Skeletal muscle satellite cell (primary cell): ENCODE measurements at regions not wholly inside any gene's neighbourhood (a gene's known extent, or its start where the extent isn't known, plus 50 kb on each side); places are given as distances from the start of the nearest gene placed in this dataset.

ENCODE experiments used
- H3K27me3 ChIP-seq: 2 replicates; pipeline ENCODE4 v1.7.0; 2013; ENCODE audit warnings: low read length; ENCODE audit not compliant: control insufficient read depth, insufficient read depth
- H3K36me3 ChIP-seq: 2 replicates; pipeline ENCODE4 v1.7.0; 2013; ENCODE audit warnings: mild to moderate bottlenecking, control low read depth, low read length; ENCODE audit not compliant: insufficient read depth
- H3K4me1 ChIP-seq: 2 replicates; pipeline ENCODE4 v1.7.0; 2013; ENCODE audit warnings: low read length; ENCODE audit not compliant: control insufficient read depth, insufficient read depth
- H3K4me2 ChIP-seq: 2 replicates; pipeline ENCODE4 v1.7.0; 2013; ENCODE audit warnings: mild to moderate bottlenecking, low read length
- H3K4me3 ChIP-seq: 2 replicates; pipeline ENCODE4 v1.7.0; 2013; ENCODE audit warnings: low read length
- H3K9ac ChIP-seq: 2 replicates; pipeline ENCODE4 v1.7.0; 2013; ENCODE audit warnings: mild to moderate bottlenecking, low read depth, low read length, moderate library complexity
- H3K9me3 ChIP-seq: replicated peaks from 2 replicates; pipeline ENCODE4 v1.7.0; 2013; ENCODE audit warnings: mild to moderate bottlenecking, control low read depth, low read length

DNA sequence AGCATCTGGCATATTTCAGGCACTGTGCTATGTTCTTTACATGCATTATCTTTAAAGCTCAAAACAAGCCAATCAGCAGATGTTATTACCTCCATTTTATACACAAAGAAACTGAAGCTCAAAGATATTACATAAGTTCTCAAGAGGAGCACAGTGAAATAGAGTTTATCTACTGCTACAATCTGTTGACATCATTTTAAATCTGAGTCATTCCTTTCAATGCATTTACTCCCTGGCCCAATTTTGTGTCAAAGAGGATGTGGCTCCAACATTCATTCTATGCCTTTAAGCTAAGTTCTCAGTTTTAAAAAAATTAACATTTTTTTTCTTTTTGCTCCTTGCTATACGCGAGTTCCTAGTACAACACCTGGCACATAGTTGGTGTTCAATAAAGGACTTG lies 486.3 kb upstream of the ZNF462 start:
- Histone ChIP-seq H3K9me3 (no peaks in the 10 kb centered on the region), H3K4me1 (no peaks in the 10 kb centered on the region), H3K4me2 (no peak overlapping the region), H3K27me3 (no peaks in the 10 kb centered on the region), H3K36me3 (no peaks in the 10 kb centered on the region), H3K4me3 (no peak overlapping the region), H3K9ac (no peak overlapping the region)

DNA sequence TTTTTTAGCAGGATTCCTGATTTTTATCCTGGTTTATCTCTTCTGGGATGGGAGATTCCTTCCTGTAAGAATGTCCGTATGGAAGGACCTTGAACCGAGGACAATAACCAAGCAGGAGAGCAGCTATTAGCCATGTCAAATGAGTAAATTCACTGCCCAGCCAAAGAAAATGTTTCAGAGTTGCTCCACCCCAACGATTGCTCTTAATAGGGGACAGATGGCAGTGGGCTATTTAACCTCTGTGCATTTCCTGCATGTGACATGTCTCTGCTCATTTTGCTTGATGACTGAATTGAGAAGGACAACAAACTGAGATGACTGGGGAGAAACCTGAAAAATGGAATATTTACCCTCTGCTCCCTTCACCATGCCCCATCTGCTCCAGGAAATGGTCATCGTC lies 479.9 kb upstream of the ZNF462 start:
- Histone ChIP-seq H3K9me3 (no peaks in the 10 kb centered on the region), H3K4me3 (no peak overlapping the region), H3K4me1 (no peaks in the 10 kb centered on the region), H3K9ac (no peak overlapping the region), H3K27me3 (no peaks in the 10 kb centered on the region), H3K36me3 (no peaks in the 10 kb centered on the region), H3K4me2 (no peak overlapping the region)

DNA sequence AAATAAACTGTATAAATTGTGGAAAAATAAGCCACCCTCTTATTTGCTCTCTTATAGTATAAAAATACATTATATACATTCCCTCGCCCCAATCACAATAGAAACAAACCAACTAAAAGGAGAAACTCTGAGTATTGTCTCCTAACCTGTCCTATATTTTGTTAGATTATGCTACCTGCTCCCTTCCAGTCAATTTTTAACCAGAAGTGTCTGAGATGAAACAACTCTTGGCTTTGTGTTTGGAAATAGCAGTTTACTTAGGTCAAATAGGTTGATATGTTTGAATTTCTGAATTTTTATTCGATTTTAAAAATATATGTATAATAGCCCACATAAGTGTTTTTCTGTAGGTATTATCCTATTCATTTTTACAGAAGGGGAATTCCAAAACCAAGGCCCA lies 475.0 kb upstream of the ZNF462 start:
- Histone ChIP-seq H3K27me3 (no peaks in the 10 kb centered on the region), H3K4me2 (no peak overlapping the region), H3K9me3 (no peaks in the 10 kb centered on the region), H3K36me3 (no peaks in the 10 kb centered on the region), H3K9ac (no peak overlapping the region), H3K4me3 (no peak overlapping the region), H3K4me1 (no peaks in the 10 kb centered on the region)

DNA sequence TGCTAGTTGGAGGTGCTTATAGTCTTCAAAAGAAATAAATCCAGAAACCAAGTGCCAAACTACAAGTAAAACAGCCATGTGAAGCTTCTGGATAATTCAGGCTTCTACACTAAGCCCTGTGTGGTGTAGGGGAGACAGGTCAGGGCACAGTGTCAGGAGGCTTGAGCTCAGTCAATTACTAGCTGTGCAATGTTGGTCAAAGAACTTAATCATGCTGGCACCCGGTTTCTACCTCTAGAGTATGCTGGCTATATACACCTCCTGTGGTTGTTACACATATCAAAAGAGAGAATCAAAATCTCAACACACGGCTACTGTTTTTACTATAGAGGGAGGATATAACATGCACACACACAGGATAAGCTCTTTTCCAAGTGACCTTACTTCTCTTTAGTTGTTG lies 469.7 kb upstream of the ZNF462 start:
- H3K9me3 ChIP-seq = no peaks in the 10 kb centered on the region
- H3K9ac ChIP-seq = no peak overlapping the region
- H3K36me3 ChIP-seq = no peaks in the 10 kb centered on the region
- H3K4me1 ChIP-seq = no peaks in the 10 kb centered on the region
- H3K4me2 ChIP-seq = no peak overlapping the region
- H3K27me3 ChIP-seq = no peaks in the 10 kb centered on the region
- no peak overlapping the region for H3K4me3 ChIP-seq

DNA sequence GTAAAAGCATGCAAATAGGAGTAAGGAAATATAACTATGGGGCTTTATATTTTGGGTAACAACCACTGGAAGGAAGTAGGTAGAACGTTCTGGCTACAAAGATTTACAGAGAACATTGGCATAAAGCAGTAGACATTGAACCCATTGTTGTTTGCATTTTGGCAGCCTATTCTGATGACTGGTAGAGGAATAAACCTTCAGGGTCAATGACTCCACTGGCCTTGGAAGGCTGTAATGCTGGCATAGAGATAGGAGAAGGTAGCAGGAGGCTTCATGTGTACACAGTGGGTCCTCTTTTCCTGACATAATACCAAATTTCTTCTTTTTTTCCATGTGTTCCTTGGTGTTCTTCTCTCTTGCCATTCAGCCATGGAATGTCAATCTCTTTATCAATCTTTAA lies 462.8 kb upstream of the ZNF462 start:
- Histone ChIP-seq H3K27me3 (no peaks in the 10 kb centered on the region), H3K4me1 (no peaks in the 10 kb centered on the region), H3K9me3 (no peaks in the 10 kb centered on the region), H3K4me2 (no peak overlapping the region), H3K4me3 (no peak overlapping the region), H3K36me3 (no peaks in the 10 kb centered on the region), H3K9ac (no peak overlapping the region)

DNA sequence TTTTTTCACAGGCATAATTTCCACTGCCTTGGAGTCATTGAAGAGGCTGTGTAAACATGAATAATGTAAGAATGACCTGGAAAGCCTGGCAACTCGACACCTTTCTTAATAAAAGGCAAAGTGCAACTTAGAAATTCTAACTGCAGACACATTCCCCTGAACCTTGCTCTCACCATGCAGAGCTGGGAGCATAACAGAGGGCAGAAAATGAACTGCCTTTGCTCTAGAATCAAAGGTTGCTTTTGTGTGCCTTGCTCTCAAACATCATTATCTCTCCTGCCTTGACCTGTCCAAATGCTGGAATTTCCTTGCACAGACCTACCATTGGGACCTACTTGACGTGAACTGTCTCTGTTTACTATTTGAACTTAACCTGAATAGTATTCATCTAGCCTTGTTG lies 462.0 kb upstream of the ZNF462 start:
- Histone ChIP-seq H3K4me1 (no peaks in the 10 kb centered on the region), H3K4me2 (no peak overlapping the region), H3K4me3 (no peak overlapping the region), H3K9ac (no peak overlapping the region), H3K27me3 (no peaks in the 10 kb centered on the region), H3K9me3 (no peaks in the 10 kb centered on the region), H3K36me3 (no peaks in the 10 kb centered on the region)

DNA sequence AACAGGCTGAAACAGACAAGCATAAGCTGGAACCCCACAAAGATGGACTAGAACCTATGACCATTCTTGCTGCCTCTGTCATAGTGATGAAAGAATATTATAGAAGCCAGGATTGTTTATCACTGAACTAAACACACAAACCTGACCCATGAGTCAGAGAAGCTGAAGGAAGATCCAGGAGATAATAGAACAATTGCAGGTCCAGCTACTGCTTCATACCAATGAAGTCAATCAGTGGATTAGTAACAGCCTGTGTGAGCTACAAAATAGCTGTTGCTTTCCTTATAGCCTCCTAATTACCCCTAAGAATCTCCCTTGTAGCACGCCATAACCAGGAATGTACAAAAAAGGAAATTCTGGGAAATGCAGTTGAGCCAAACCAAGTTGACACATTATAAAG lies 459.9 kb upstream of the ZNF462 start:
- Histone ChIP-seq H3K9ac (no peak overlapping the region), H3K9me3 (no peaks in the 10 kb centered on the region), H3K4me1 (no peaks in the 10 kb centered on the region), H3K27me3 (no peaks in the 10 kb centered on the region), H3K4me2 (no peak overlapping the region), H3K4me3 (no peak overlapping the region), H3K36me3 (no peaks in the 10 kb centered on the region)

DNA sequence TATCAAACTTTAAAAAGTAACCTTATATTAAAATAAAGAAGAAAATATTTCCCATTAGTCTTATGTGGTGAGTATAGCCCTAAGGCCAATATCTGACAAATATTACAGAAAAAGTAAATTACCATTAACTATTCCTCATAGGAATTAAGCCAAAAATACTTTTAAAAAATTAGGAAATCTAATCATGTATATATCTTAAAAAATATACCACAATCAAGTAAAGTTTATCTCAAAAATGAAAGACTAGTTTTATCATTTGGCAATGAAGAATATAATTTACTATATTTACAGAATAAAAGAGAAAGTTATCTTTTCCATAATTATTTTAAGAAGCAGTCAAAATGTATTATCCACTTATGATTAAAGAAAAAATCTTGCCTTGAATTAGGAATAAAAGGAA lies 458.8 kb upstream of the ZNF462 start:
- no peak overlapping the region for H3K9ac ChIP-seq
- H3K27me3 ChIP-seq = no peaks in the 10 kb centered on the region
- no peak overlapping the region for H3K4me2 ChIP-seq
- no peak overlapping the region for H3K4me3 ChIP-seq
- H3K36me3 ChIP-seq = no peaks in the 10 kb centered on the region
- H3K9me3 ChIP-seq = no peaks in the 10 kb centered on the region
- no peaks in the 10 kb centered on the region for H3K4me1 ChIP-seq

DNA sequence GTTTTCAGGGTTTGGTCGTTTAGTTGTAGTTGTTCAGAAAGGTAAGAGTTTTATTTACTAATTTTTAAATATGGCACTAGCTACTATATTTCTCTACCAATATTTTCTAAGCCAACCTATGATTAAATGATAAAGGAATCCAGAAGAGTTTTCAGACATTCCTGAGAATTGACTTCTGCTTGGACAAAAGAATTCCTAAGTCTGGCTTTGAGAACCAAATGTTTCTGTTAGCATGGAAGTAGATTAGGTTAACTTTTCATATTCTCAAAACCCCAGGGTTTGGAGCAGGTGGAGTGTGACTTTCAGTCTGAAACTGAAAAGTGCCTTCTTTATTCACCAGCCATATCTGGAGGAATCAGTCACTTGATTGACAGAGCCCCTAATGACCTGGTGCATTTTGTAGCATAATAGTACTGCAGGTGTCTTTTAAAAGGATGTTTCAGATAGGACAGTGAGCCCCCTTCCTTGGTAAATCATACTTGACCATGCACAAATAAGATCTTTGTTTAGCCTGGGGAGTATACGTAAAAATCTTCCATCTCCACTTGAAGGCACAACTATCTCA lies 457.0 kb upstream of the ZNF462 start:
- no peaks in the 10 kb centered on the region for H3K27me3 ChIP-seq
- no peaks in the 10 kb centered on the region for H3K9me3 ChIP-seq
- H3K9ac ChIP-seq = no peak overlapping the region
- H3K4me1 ChIP-seq = no peaks in the 10 kb centered on the region
- no peaks in the 10 kb centered on the region for H3K36me3 ChIP-seq
- no peak overlapping the region for H3K4me3 ChIP-seq
- H3K4me2 ChIP-seq = no peak overlapping the region

DNA sequence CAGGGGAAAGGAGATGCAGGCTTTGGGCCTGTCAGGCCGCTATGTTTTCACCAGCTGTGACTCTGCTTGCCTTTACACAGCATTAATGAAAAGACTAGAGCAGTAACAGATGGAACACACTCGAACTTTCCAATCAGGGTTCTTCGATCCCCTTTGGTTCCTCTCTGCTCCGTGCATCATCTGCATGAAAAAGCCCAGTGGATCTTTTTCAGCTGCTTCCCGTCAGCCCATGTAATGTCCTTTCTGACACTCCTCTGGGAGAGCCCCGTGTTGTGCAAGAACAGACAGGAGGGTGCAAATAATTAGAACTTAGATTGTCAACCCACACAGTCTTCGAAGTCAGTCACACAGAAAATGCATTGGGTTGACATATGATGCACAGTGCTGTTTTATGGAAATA lies 448.9 kb upstream of the ZNF462 start:
- no peaks in the 10 kb centered on the region for H3K27me3 ChIP-seq
- no peaks in the 10 kb centered on the region for H3K4me1 ChIP-seq
- no peak overlapping the region for H3K4me3 ChIP-seq
- H3K9me3 ChIP-seq = no peaks in the 10 kb centered on the region
- no peak overlapping the region for H3K4me2 ChIP-seq
- no peak overlapping the region for H3K9ac ChIP-seq
- H3K36me3 ChIP-seq = no peaks in the 10 kb centered on the region

DNA sequence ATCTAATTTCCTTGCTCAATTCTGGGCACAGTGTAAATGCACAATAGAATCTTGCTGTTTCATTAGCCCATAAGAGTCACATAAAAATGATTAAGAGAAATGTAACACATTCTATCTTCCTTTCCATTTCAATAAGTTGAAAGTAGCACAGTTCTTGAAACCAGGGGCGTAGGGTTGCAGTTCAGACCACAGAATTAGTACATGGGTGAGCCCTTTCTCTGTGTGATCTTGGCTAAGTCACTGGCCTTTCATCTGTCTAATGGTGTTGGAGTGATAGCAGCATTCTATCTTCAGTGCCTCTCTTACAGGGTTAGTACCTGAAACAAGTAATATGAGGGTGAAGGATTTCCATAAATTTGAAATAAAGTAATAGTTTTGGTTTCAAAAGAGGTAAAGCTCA lies 445.3 kb upstream of the ZNF462 start:
- no peaks in the 10 kb centered on the region for H3K4me1 ChIP-seq
- H3K4me3 ChIP-seq = no peak overlapping the region
- no peak overlapping the region for H3K9ac ChIP-seq
- no peaks in the 10 kb centered on the region for H3K36me3 ChIP-seq
- no peaks in the 10 kb centered on the region for H3K9me3 ChIP-seq
- H3K4me2 ChIP-seq = no peak overlapping the region
- H3K27me3 ChIP-seq = no peaks in the 10 kb centered on the region

DNA sequence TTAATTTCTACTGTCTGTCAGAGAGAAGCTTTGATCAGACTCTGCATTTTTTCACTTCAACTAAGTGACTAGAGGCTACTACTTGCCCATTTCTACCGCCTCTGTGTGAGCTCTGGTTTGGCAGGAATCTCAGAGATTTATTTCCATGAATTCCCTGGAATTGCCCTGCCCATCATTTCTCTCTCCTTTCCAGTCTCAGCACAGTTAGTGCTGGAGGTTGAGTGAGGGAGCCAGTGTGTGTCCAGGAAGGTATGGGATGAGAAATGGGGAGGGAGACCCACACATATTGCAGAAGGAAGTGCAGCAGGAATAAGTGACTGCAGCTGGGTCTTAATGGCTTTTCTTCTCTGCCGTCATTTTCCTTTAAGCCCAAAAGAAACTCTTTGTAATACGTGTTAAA lies 443.1 kb upstream of the ZNF462 start:
- H3K4me2 ChIP-seq = no peak overlapping the region
- H3K4me1 ChIP-seq = no peaks in the 10 kb centered on the region
- no peak overlapping the region for H3K9ac ChIP-seq
- no peaks in the 10 kb centered on the region for H3K27me3 ChIP-seq
- H3K4me3 ChIP-seq = no peak overlapping the region
- H3K9me3 ChIP-seq = no peaks in the 10 kb centered on the region
- H3K36me3 ChIP-seq = no peaks in the 10 kb centered on the region
